ENCODE measurements at regions not wholly inside any gene's neighbourhood (a gene's known extent, or its start where the extent isn't known, plus 50 kb on each side); places are given as distances from the start of the nearest gene placed in this dataset.
"Not testable (repeated sequence)": the region's sequence is repeated elsewhere in the genome, so short reads cannot be mapped to it uniquely, and the experiment has no call there.

GRCh38 chr22:49396817-49397216 is 430.9 kb downstream of the BRD1 start:
- no peak for TF ChIP-seq CTCF (IDR thresholded peaks at IDR 0.05)
- no peak for DNase-seq (ENCODE audit: low spot score)
- Histone ChIP-seq H3K4me3 (no peak overlapping the region), H3K27ac (no peak overlapping the region)

GRCh38 chr22:49395617-49396016 is 432.1 kb downstream of the BRD1 start:
- H3K4me3 ChIP-seq = no peak overlapping the region
- no peak for DNase-seq (ENCODE audit: low spot score)
- TF ChIP-seq CTCF (IDR thresholded peaks at IDR 0.05) = no peak

GRCh38 chr22:49395062-49395461 is 432.6 kb downstream of the BRD1 start:
- DNase-seq (ENCODE audit: low spot score); H3K4me3 ChIP-seq; H3K27ac ChIP-seq: not testable (repeated sequence)

More at GRCh38 chr22:49395617-49396016, 432.1 kb downstream of the BRD1 start:
- H3K27ac ChIP-seq = no peak overlapping the region

GRCh38 chr22:49394116-49394785 is 433.4 kb downstream of the BRD1 start:
- H3K27ac ChIP-seq = no peak overlapping the region

GRCh38 chr22:49393526-49393925 is 434.1 kb downstream of the BRD1 start:
- TF ChIP-seq CTCF (IDR thresholded peaks at IDR 0.05) = no peak
- no peak overlapping the region for H3K4me3 ChIP-seq
- DNase-seq (ENCODE audit: low spot score) = no peak
- H3K27ac ChIP-seq = no peak overlapping the region

More at GRCh38 chr22:49394116-49394785, 433.4 kb downstream of the BRD1 start:
- H3K4me3 ChIP-seq = no peak overlapping the region
- TF ChIP-seq CTCF (IDR thresholded peaks at IDR 0.05) = no peak
- no peak for DNase-seq (ENCODE audit: low spot score)

- no peak for DNase-seq (ENCODE audit: low spot score)
- no peak for TF ChIP-seq CTCF (IDR thresholded peaks at IDR 0.05)
- Histone ChIP-seq H3K4me3 (no peak overlapping the region), H3K27ac (no peak overlapping the region)
These were observed 434.7 kb downstream of the BRD1 start for GRCh38 chr22:49392841-49393510.

GRCh38 chr22:49392247-49392646 is 435.4 kb downstream of the BRD1 start:
- TF ChIP-seq CTCF (IDR thresholded peaks at IDR 0.05) = no peak
- H3K27ac ChIP-seq = no peak overlapping the region
- H3K4me3 ChIP-seq = no peak overlapping the region
- no peak for DNase-seq (ENCODE audit: low spot score)
